ENCODE measurements at regions not wholly inside any gene's neighbourhood (a gene's known extent, or its start where the extent isn't known, plus 50 kb on each side); places are given as distances from the start of the nearest gene placed in this dataset.
A peak's percentile ranks its signal among the peaks of the same experiment; 100 is the strongest.
"Not testable (repeated sequence)": the region's sequence is repeated elsewhere in the genome, so short reads cannot be mapped to it uniquely, and the experiment has no call there.

DNA sequence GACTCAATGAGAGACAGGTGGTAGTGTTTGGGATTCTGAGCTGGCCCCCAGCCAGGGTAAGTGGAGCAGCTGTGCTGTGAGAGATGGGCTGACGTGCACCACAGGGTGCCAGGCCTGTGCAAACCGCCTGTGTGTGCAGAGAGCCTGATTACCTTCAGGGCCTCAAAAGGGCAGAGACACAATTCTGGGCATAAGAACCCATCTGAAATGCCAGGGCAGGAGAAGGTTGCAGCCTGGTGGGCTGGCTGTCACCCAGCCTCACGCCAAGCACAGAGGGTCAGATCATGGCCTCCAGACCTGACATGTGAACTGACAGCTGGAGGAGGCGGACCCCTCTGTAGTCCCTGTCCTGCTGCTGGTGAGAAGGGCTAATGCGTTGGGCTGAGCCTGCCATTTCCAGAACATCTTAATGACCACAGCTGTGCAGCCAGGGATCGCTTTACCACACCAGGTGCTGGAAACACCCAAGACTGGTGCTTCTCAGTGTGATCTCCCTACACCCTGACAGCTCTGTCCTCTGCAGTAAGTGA, 100.9 kb downstream of the ARL4C start:
- H3K36me3 ChIP-seq (ENCODE audit: control insufficient read depth, insufficient read depth, low read length), result no peaks in the 10 kb centered on the region
- no peak overlapping the region for H3K4me3 ChIP-seq (ENCODE audit: insufficient read depth, low read depth, low read length)
- peaks cover 12% of the 10 kb centered on the region for H3K4me1 ChIP-seq (ENCODE audit: control insufficient read depth, insufficient read depth, low read length)
- 78 to 81% methylated on average over 6 of the region's 6 CpGs for whole genome bisulfite sequencing, 2 experiments
- no peaks in the 10 kb centered on the region for H3K27me3 ChIP-seq (ENCODE audit: control insufficient read depth, insufficient read depth, low read length, poor library complexity, severe bottlenecking)
- H3K9me3 ChIP-seq (ENCODE audit: control insufficient read depth, low read length), result peaks cover 4% of the 10 kb centered on the region
- no peak overlapping the region for H3K27ac ChIP-seq (ENCODE audit: insufficient read depth, low read depth, low read length, poor library complexity, severe bottlenecking)

DNA sequence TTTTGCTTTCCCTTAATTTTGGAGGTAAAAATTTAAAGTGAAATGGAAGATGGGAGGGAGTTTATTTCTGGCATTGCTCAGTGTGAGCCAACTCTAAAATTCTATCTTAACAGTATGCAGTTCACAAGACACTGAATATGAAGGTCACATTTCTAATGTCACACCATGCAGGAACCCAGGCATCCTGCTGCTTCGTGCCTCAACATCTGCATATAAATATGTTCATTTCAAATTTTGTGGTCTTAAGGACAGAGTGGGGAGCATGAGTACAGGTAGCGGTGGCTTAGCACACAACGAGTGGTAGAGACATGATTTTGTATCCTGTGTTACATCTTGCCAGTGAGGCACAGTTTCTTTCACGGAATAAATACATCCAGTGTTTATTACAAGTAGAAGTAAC, 102.4 kb downstream of the ARL4C start:
- Histone ChIP-seq H3K36me3 (ENCODE audit: control insufficient read depth, insufficient read depth, low read length) (no peaks in the 10 kb centered on the region), H3K27ac (ENCODE audit: insufficient read depth, low read depth, low read length, poor library complexity, severe bottlenecking) (no peak overlapping the region), H3K9me3 (ENCODE audit: control insufficient read depth, low read length) (no peaks in the 10 kb centered on the region), H3K4me3 (ENCODE audit: insufficient read depth, low read depth, low read length) (no peak overlapping the region), H3K4me1 (ENCODE audit: control insufficient read depth, insufficient read depth, low read length) (peaks cover 12% of the 10 kb centered on the region), H3K27me3 (ENCODE audit: control insufficient read depth, insufficient read depth, low read length, poor library complexity, severe bottlenecking) (no peaks in the 10 kb centered on the region)
- 89 to 100% methylated on average over 4 of the region's 4 CpGs for WGBS, 2 experiments

DNA sequence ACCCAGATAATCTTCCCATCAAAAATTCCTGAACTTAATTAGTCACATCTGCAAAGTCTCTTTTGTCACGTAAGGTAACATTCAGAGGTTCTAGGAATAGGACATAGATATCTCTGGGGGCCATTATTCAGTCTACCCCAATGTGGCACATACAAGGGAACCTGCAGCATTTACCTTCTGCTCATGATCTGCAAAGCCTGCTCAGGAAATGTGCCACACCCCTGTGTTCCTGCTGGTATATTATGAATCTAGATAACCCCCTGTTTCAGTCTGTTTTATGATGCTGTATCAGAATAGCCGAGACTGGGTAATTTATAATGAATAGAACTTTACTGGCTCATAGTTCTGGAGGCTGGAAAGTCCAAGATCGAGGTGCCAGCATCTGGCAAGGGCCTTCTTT, 103.5 kb downstream of the ARL4C start:
- Histone ChIP-seq H3K27me3 (ENCODE audit: control insufficient read depth, insufficient read depth, low read length, poor library complexity, severe bottlenecking) (no peaks in the 10 kb centered on the region), H3K4me3 (ENCODE audit: insufficient read depth, low read depth, low read length) (no peak overlapping the region), H3K27ac (ENCODE audit: insufficient read depth, low read depth, low read length, poor library complexity, severe bottlenecking) (no peak overlapping the region), H3K4me1 (ENCODE audit: control insufficient read depth, insufficient read depth, low read length) (peaks cover 12% of the 10 kb centered on the region), H3K36me3 (ENCODE audit: control insufficient read depth, insufficient read depth, low read length) (no peaks in the 10 kb centered on the region), H3K9me3 (ENCODE audit: control insufficient read depth, low read length) (no peaks in the 10 kb centered on the region)
- 94% methylated on average over 3 of the region's 3 CpGs for WGBS, 2 experiments

DNA sequence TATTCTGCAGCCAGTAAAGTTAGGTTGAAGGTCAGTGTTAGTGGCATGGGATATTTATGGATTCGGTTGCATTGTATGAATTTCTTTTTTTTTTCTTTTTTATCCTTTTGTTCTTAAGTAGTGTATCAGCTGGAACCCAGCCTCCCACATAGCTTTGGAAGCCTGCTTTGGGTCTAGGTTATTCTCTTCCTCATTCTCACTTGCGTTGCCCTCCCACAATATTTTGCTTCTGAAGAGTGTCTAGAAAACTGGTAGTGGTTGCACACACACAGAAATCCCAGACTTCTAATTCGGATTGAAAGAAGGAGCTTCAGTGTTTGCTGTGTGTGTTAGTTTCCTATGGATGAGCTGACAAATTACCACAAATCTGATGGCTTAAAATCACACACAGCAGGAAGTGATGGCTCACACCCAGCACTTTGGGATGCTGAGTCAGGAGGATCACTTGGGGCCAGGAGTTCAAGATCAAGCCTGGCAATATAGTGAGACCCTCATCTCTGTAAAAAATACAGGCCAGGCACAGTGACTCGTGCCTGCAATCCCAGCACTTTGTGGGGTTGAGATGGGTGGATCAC, 104.8 kb downstream of the ARL4C start:
- 94 to 96% methylated on average over 3 to 4 of the region's 4 CpGs for WGBS, 2 experiments
- Histone ChIP-seq H3K36me3 (ENCODE audit: control insufficient read depth, insufficient read depth, low read length) (no peaks in the 10 kb centered on the region), H3K4me1 (ENCODE audit: control insufficient read depth, insufficient read depth, low read length) (peaks cover 12% of the 10 kb centered on the region), H3K4me3 (ENCODE audit: insufficient read depth, low read depth, low read length) (no peak overlapping the region), H3K27ac (ENCODE audit: insufficient read depth, low read depth, low read length, poor library complexity, severe bottlenecking) (peak overlapping the region; percentile 16), H3K27me3 (ENCODE audit: control insufficient read depth, insufficient read depth, low read length, poor library complexity, severe bottlenecking) (no peaks in the 10 kb centered on the region), H3K9me3 (ENCODE audit: control insufficient read depth, low read length) (no peaks in the 10 kb centered on the region)

DNA sequence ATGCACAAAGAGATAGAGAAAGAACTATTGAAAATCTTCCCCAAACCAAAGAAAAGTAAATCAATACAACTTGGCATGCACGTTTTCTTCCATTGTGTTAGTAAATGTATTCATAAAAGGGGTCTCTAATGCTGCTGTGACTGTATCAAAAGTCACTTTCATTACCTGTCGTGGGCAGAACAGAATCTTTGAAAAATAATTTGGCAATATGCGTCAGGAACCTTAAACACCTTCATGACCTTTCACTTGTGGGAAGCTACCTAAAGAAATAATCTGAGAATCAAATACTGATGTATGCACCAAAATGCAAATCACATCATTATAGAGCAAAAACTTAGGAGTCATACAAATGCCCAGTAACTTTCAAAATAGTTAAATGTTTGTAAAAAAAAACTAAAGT, 105.3 kb downstream of the ARL4C start:
- H3K36me3 ChIP-seq (ENCODE audit: control insufficient read depth, insufficient read depth, low read length), result no peaks in the 10 kb centered on the region
- no peaks in the 10 kb centered on the region for H3K9me3 ChIP-seq (ENCODE audit: control insufficient read depth, low read length)
- no peak overlapping the region for H3K27ac ChIP-seq (ENCODE audit: insufficient read depth, low read depth, low read length, poor library complexity, severe bottlenecking)
- no peak overlapping the region for H3K4me3 ChIP-seq (ENCODE audit: insufficient read depth, low read depth, low read length)
- no peaks in the 10 kb centered on the region for H3K27me3 ChIP-seq (ENCODE audit: control insufficient read depth, insufficient read depth, low read length, poor library complexity, severe bottlenecking)
- WGBS, 2 experiments, result 87 to 88% methylated on average over 3 of the region's 3 CpGs
- H3K4me1 ChIP-seq (ENCODE audit: control insufficient read depth, insufficient read depth, low read length), result peaks cover 11% of the 10 kb centered on the region

DNA sequence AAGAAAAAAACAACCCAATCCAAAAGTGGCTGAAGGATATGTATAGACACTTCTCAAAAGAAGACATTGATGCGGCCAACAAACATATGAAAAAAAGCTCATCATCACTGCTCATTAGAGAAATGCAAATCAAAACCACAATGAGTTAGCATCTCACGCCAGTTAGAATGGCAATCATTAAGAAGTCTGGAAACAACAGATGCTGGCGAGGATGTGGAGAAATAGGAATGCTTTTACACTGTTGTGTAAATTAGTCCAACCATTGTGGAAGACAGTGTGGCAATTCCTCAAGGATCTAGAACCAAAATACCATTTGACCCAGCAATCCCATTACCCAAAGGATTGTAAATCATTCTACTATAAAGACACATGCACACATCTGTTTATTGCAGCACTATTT, 107.2 kb downstream of the ARL4C start:
- H3K36me3 ChIP-seq (ENCODE audit: control insufficient read depth, insufficient read depth, low read length); H3K4me1 ChIP-seq (ENCODE audit: control insufficient read depth, insufficient read depth, low read length); H3K27ac ChIP-seq (ENCODE audit: insufficient read depth, low read depth, low read length, poor library complexity, severe bottlenecking); H3K27me3 ChIP-seq (ENCODE audit: control insufficient read depth, insufficient read depth, low read length, poor library complexity, severe bottlenecking); H3K4me3 ChIP-seq (ENCODE audit: insufficient read depth, low read depth, low read length); H3K9me3 ChIP-seq (ENCODE audit: control insufficient read depth, low read length): not testable (repeated sequence)
- WGBS, 2 experiments, result 90 to 96% methylated on average over 3 of the region's 3 CpGs

DNA sequence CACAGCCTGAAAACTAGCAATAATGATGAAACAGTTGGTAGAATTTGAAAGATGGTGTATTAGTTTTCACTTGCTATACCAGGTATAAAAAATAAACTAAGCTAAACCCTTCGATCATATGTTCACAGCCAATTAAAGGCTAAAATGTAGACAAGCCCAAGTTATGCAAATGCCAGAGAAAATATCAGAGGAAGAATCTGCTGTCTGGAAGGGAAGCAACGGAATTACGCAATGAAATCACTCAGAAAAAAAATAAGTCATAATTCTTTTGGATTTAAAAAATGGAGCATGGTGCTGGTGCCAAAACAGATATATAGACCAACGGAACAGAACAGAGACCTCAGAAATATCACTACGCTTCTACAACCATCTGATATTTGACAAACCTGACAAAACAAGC, 108.3 kb downstream of the ARL4C start:
- no peak overlapping the region for H3K4me3 ChIP-seq (ENCODE audit: insufficient read depth, low read depth, low read length)

DNA sequence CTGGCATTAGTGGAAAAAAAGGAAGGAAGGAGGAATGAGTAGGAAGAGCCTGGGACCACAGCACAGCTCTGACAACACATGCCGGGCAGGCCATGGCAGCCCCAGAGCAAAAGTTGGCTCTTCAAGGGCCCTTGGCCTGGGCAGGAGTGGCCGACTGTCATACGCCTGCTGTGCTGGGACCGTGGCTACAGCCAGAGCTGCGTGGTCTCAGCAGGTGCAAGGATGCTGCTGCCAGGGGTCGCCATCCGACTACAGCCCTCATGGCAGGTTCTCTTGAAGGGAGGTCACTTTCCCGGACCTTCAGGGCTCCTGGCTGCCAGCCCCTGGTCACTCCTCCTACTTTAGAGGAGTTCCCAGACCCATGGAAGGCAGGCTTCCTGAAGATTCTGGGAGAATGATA, 109.9 kb downstream of the ARL4C start:
- Histone ChIP-seq H3K27me3 (ENCODE audit: control insufficient read depth, insufficient read depth, low read length, poor library complexity, severe bottlenecking) (no peaks in the 10 kb centered on the region), H3K27ac (ENCODE audit: insufficient read depth, low read depth, low read length, poor library complexity, severe bottlenecking) (no peak overlapping the region), H3K36me3 (ENCODE audit: control insufficient read depth, insufficient read depth, low read length) (no peaks in the 10 kb centered on the region), H3K9me3 (ENCODE audit: control insufficient read depth, low read length) (no peaks in the 10 kb centered on the region), H3K4me3 (ENCODE audit: insufficient read depth, low read depth, low read length) (no peak overlapping the region), H3K4me1 (ENCODE audit: control insufficient read depth, insufficient read depth, low read length) (no peaks in the 10 kb centered on the region)
- 87% methylated on average over 8 of the region's 8 CpGs for WGBS, 2 experiments

More for the DNA sequence above, 108.3 kb downstream of the ARL4C start:
- H3K4me1 ChIP-seq (ENCODE audit: control insufficient read depth, insufficient read depth, low read length), result no peaks in the 10 kb centered on the region
- WGBS, 2 experiments, result 98% methylated on average over 5 of the region's 5 CpGs
- H3K9me3 ChIP-seq (ENCODE audit: control insufficient read depth, low read length), result no peaks in the 10 kb centered on the region
- H3K27me3 ChIP-seq (ENCODE audit: control insufficient read depth, insufficient read depth, low read length, poor library complexity, severe bottlenecking), result no peaks in the 10 kb centered on the region
- no peaks in the 10 kb centered on the region for H3K36me3 ChIP-seq (ENCODE audit: control insufficient read depth, insufficient read depth, low read length)
- no peak overlapping the region for H3K27ac ChIP-seq (ENCODE audit: insufficient read depth, low read depth, low read length, poor library complexity, severe bottlenecking)

DNA sequence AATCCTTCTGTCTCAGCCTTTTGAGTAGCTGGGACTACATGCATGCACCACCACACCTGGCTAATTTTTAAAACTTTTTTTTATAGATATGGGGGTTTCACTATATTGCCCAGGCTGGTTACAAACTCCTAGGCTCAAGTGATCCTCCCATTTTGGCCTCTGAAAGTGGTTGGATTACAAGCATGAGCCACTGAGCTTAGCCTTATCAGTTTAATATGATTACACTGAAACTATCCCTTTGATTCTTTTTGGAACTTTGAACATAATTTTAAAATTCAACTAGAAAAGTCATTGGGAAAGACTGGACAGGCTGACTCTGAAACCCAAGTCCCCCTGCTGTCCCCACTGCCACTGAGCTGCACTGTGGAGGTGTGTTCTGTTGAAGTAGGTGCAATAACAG, 114.8 kb downstream of the ARL4C start:
- no peak overlapping the region for H3K27ac ChIP-seq (ENCODE audit: insufficient read depth, low read depth, low read length, poor library complexity, severe bottlenecking)
- H3K36me3 ChIP-seq (ENCODE audit: control insufficient read depth, insufficient read depth, low read length), result no peaks in the 10 kb centered on the region
- H3K4me3 ChIP-seq (ENCODE audit: insufficient read depth, low read depth, low read length), result no peak overlapping the region
- peaks cover 13% of the 10 kb centered on the region for H3K4me1 ChIP-seq (ENCODE audit: control insufficient read depth, insufficient read depth, low read length)
- H3K9me3 ChIP-seq (ENCODE audit: control insufficient read depth, low read length), result peaks cover 3% of the 10 kb centered on the region
- H3K27me3 ChIP-seq (ENCODE audit: control insufficient read depth, insufficient read depth, low read length, poor library complexity, severe bottlenecking), result no peaks in the 10 kb centered on the region

DNA sequence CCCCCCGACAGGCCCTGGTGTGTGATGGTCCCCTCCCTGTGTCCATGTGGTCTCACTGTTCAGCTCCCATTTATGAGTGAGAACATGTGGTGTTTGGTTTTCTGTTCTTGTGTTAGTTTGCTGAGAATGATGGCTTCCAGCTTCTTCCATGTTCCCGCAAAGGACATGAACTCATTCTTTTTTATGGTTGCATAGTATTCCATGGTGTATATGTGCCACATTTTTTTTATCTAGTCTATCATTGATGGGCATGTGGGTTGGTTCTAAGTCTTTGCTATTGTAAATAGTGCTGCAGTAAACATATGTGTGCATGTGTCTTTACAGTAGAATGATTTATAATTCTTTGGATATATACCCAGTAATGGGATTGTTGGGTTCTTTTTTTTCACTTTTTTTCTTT, 117.9 kb downstream of the ARL4C start:
- 100% methylated on average over 1 of the region's 2 CpGs; no CpG with 5 or more reads in 1 of the 2 experiments for whole genome bisulfite sequencing, 2 experiments
- not testable (repeated sequence) for H3K9me3 ChIP-seq (ENCODE audit: control insufficient read depth, low read length); H3K36me3 ChIP-seq (ENCODE audit: control insufficient read depth, insufficient read depth, low read length); H3K4me3 ChIP-seq (ENCODE audit: insufficient read depth, low read depth, low read length); H3K27me3 ChIP-seq (ENCODE audit: control insufficient read depth, insufficient read depth, low read length, poor library complexity, severe bottlenecking)
- Histone ChIP-seq H3K4me1 (ENCODE audit: control insufficient read depth, insufficient read depth, low read length) (peaks cover 23% of the 10 kb centered on the region), H3K27ac (ENCODE audit: insufficient read depth, low read depth, low read length, poor library complexity, severe bottlenecking) (peak overlapping the region; percentile 94)

DNA sequence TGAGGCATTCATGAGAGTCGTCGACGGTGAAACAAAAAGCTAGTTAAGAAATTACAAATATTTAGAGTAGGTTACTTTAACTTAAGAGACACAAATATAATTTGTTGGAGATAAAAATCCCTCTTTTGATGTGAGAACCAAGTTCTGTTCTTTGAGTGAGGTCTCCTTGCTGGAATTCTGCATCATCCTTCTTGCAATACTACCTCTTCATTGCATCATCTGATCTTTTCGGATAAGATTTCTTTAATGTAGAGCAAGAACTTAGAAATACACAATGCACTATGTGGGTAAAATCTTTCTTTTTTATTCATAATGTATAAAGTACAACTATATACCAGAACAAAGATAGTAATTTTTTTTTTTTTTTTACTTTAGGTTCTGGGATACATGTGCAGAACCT, 118.4 kb downstream of the ARL4C start:
- Histone ChIP-seq H3K27ac (ENCODE audit: insufficient read depth, low read depth, low read length, poor library complexity, severe bottlenecking) (peak overlapping the region; percentile 94), H3K4me3 (ENCODE audit: insufficient read depth, low read depth, low read length) (no peak overlapping the region), H3K9me3 (ENCODE audit: control insufficient read depth, low read length) (peaks cover 3% of the 10 kb centered on the region), H3K27me3 (ENCODE audit: control insufficient read depth, insufficient read depth, low read length, poor library complexity, severe bottlenecking) (no peaks in the 10 kb centered on the region), H3K4me1 (ENCODE audit: control insufficient read depth, insufficient read depth, low read length) (peaks cover 23% of the 10 kb centered on the region), H3K36me3 (ENCODE audit: control insufficient read depth, insufficient read depth, low read length) (no peaks in the 10 kb centered on the region)
- WGBS, 2 experiments, result 95% methylated on average over 3 of the region's 4 CpGs; no CpG with 5 or more reads in 1 of the 2 experiments
